ENCODE measurements at regions not wholly inside any gene's neighbourhood (a gene's known extent, or its start where the extent isn't known, plus 50 kb on each side); places are given as distances from the start of the nearest gene placed in this dataset.

- no peak overlapping the region for H3K9ac ChIP-seq (ENCODE audit: low read depth, low read length)
- H3K56ac ChIP-seq (ENCODE audit: extremely low read depth, insufficient read depth, low read length): no peak overlapping the region
- H3K27me3 ChIP-seq (ENCODE audit: control insufficient read depth, insufficient read depth, low read length): no peaks in the 10 kb centered on the region
- no peaks in the 10 kb centered on the region for H3K9me3 ChIP-seq (ENCODE audit: control insufficient read depth, insufficient read depth, low read length)
- ChIA-PET CTCF (no interaction called here), POLR2A (ENCODE audit: unreplicated experiment) (no interaction called here)
- no peak overlapping the region for H4K5ac ChIP-seq (ENCODE audit: low read depth, low read length)
- H3K79me1 ChIP-seq (ENCODE audit: low read depth in 1 of 2, low read length in 2 of 2): no peaks in the 10 kb centered on the region
- intact Hi-C loops (cut with micrococcal nuclease) (no loop called here), dilution Hi-C loops (cut with HindIII; ENCODE audit: low sequenced_read_pairs, unreplicated experiment) (no loop called here), in situ Hi-C loops (cut with MboI; ENCODE audit: low sequenced_read_pairs) (no loop called here)
- H3K18ac ChIP-seq (ENCODE audit: low read depth, low read length): no peak overlapping the region
- no peak overlapping the region for H2AK5ac ChIP-seq (ENCODE audit: low read depth, low read length)
- no peaks in the 10 kb centered on the region for H4K20me1 ChIP-seq (ENCODE audit: insufficient read depth, low read length)
- H3K4me3 ChIP-seq (ENCODE audit: insufficient read depth, low read depth, low read length): no peak overlapping the region
- no peak overlapping the region for H3K4ac ChIP-seq (ENCODE audit: low read depth, low read length)
- no peak overlapping the region for H2AK9ac ChIP-seq (replicated peaks; ENCODE audit: low read depth, low read length, poor library complexity)
- H3K9me1 ChIP-seq (ENCODE audit: insufficient read depth, low read length): no peaks in the 10 kb centered on the region
- no peak overlapping the region for H4K91ac ChIP-seq (ENCODE audit: insufficient read depth, low read depth, low read length)
- H3K27ac ChIP-seq (ENCODE audit: insufficient read depth, low read length): no peak overlapping the region
- H3K36me3 ChIP-seq (ENCODE audit: control insufficient read depth, insufficient read depth, low read length): no peaks in the 10 kb centered on the region
- H3K4me2 ChIP-seq (ENCODE audit: low read depth, low read length): no peak overlapping the region
- H3K4me1 ChIP-seq (ENCODE audit: control insufficient read depth, insufficient read depth, low read length): no peaks in the 10 kb centered on the region
- no TSS peak for BruUV-seq (replicated peaks)
- H3K23ac ChIP-seq (ENCODE audit: low read depth, low read length): no peak overlapping the region
- no peak for DNase-seq
- H2BK15ac ChIP-seq (ENCODE audit: low read depth, low read length): no peak overlapping the region
- TF ChIP-seq RAD21 (IDR thresholded peaks at IDR 0.05; ENCODE audit: low read length) (no peak), USF2 (IDR thresholded peaks at IDR 0.05; ENCODE audit: low read depth, low read length) (no peak), RCOR1 (IDR thresholded peaks at IDR 0.05; ENCODE audit: insufficient replicate concordance, low read length) (no peak), CEBPB (IDR thresholded peaks at IDR 0.05; ENCODE audit: low read depth, low read length) (no peak), CHD1 (IDR thresholded peaks at IDR 0.05; ENCODE audit: low read depth, low read length) (no peak), BHLHE40 (IDR thresholded peaks at IDR 0.05; ENCODE audit: low read depth, low read length) (no peak), POLR2A (IDR thresholded peaks at IDR 0.05; ENCODE audit: low read depth, low read length) (no peak), SMC3 (IDR thresholded peaks at IDR 0.05; ENCODE audit: low read depth, low read length) (no peak), MAFK (IDR thresholded peaks at IDR 0.05; ENCODE audit: low read depth, low read length) (no peak), FOS (IDR thresholded peaks at IDR 0.05; ENCODE audit: low read depth, low read length) (no peak)
- H2BK20ac ChIP-seq (ENCODE audit: low read depth, low read length): no peak overlapping the region
- H2BK120ac ChIP-seq (ENCODE audit: low read depth, low read length): no peak overlapping the region
- no peak overlapping the region for H3K14ac ChIP-seq (replicated peaks; ENCODE audit: low read depth, low read length)
- no CpG with 5 or more reads among the region's 3 CpGs for WGBS, 2 experiments (ENCODE audit: extremely low coverage in 2 of 2, insufficient read length in 1 of 2)
- no peak for ATAC-seq (ENCODE audit: low read depth)
- no peak overlapping the region for H2AFZ ChIP-seq (replicated peaks; ENCODE audit: low read length, poor library complexity)
- no peak overlapping the region for H4K8ac ChIP-seq (ENCODE audit: low read depth in 2 of 2, low read length in 2 of 2)
- no peak overlapping the region for H2BK5ac ChIP-seq (ENCODE audit: low read depth, low read length, poor library complexity, severe bottlenecking)
Observed at GRCh38 chr18:34370704-34371395, 146.1 kb upstream of the NOL4 start.
